Naive B cell (primary cell): ENCODE measurements at regions not wholly inside any gene's neighbourhood (a gene's known extent, or its start where the extent isn't known, plus 50 kb on each side); places are given as distances from the start of the nearest gene placed in this dataset.
"Not testable (repeated sequence)": the region's sequence is repeated elsewhere in the genome, so short reads cannot be mapped to it uniquely, and the experiment has no call there.

ENCODE experiments used
- ATAC-seq, 2 donors: fragments of 150-1000 bp; cut with Tn5 transposase; 2 replicates each; pipeline ENCODE4 v1.10.0; 2021; ENCODE audit warnings: low read depth in 2 of 2, mild to moderate bottlenecking in 2 of 2, moderate library complexity in 2 of 2
- DNase-seq: peaks from one replicate; pipeline ENCODE4 v3.0.0; 2022
- H3K27ac Mint-ChIP-seq, 6 donors: one replicate each; pipeline ENCODE4 v1.8.0; 2020 to 2022; ENCODE audit warnings: mild to moderate bottlenecking in 6 of 6, mixed read lengths in 6 of 6, moderate library complexity in 5 of 6, inconsistent platforms in 2 of 6
- H3K27me3 Mint-ChIP-seq, 3 donors: one replicate each; pipeline ENCODE4 v1.8.0; 2021 to 2022; ENCODE audit warnings: mixed read lengths in 3 of 3, mild to moderate bottlenecking in 1 of 3
- H3K36me3 Mint-ChIP-seq, 2 donors: one replicate each; pipeline ENCODE4 v1.8.0; 2020 to 2022; ENCODE audit warnings: mixed read lengths in 2 of 2, inconsistent platforms in 1 of 2, mild to moderate bottlenecking in 1 of 2
- H3K4me1 Mint-ChIP-seq, 3 donors: one replicate each; pipeline ENCODE4 v1.8.0; 2020 to 2022; ENCODE audit warnings: mixed read lengths in 3 of 3, inconsistent platforms in 1 of 3, mild to moderate bottlenecking in 1 of 3, moderate library complexity in 1 of 3
- H3K4me3 Mint-ChIP-seq, 8 donors: one replicate each; pipeline ENCODE4 v1.8.0; 2020 to 2022; ENCODE audit warnings: mild to moderate bottlenecking in 8 of 8, mixed read lengths in 8 of 8, moderate library complexity in 8 of 8, inconsistent platforms in 2 of 8
- H3K9me3 Mint-ChIP-seq, 7 donors: one replicate each; pipeline ENCODE4 v1.8.0; 2020 to 2022; ENCODE audit warnings: mixed read lengths in 7 of 7, mild to moderate bottlenecking in 5 of 7, inconsistent platforms in 2 of 7, moderate library complexity in 1 of 7

- not testable (repeated sequence) for H3K27me3 Mint-ChIP-seq, H3K4me1 Mint-ChIP-seq
Measured at GRCh38 chr2:228513480-228513879, 332.0 kb upstream of the SPHKAP start.

GRCh38 chr2:228509021-228509420 is 327.5 kb upstream of the SPHKAP start:
- Mint-ChIP-seq H3K4me1 (no peaks in the 10 kb centered on the region), H3K27ac (no peak overlapping the region), H3K36me3 (no peaks in the 10 kb centered on the region), H3K4me3 (no peak overlapping the region), H3K9me3 (peaks cover 0 to 11% (median 3%) of the 10 kb centered on the region in 7 donors), H3K27me3 (no peaks in the 10 kb centered on the region)
- ATAC-seq (no peak), DNase-seq (no peak)

More at GRCh38 chr2:228513480-228513879, 332.0 kb upstream of the SPHKAP start:
- H3K36me3 Mint-ChIP-seq, H3K4me3 Mint-ChIP-seq, DNase-seq, ATAC-seq, H3K9me3 Mint-ChIP-seq, H3K27ac Mint-ChIP-seq: not testable (repeated sequence)

- H3K36me3 Mint-ChIP-seq = no peaks in the 10 kb centered on the region
- no peaks in the 10 kb centered on the region for H3K27me3 Mint-ChIP-seq
- H3K4me1 Mint-ChIP-seq = no peaks in the 10 kb centered on the region
- no peak overlapping the region for H3K4me3 Mint-ChIP-seq
- H3K27ac Mint-ChIP-seq = no peak overlapping the region
- ATAC-seq (no peak), DNase-seq (no peak)
- H3K9me3 Mint-ChIP-seq = peaks cover 0 to 11% (median 2%) of the 10 kb centered on the region in 7 donors
Measured at GRCh38 chr2:228507870-228508269, 326.4 kb upstream of the SPHKAP start.

GRCh38 chr2:228507231-228507824 is 325.8 kb upstream of the SPHKAP start:
- no peaks in the 10 kb centered on the region for H3K4me1 Mint-ChIP-seq
- no peaks in the 10 kb centered on the region for H3K27me3 Mint-ChIP-seq
- no peak overlapping the region for H3K27ac Mint-ChIP-seq
- H3K4me3 Mint-ChIP-seq = peak overlapping the region in 1 of 8 donors; percentile 1
- ATAC-seq (no peak), DNase-seq (no peak)
- no peaks in the 10 kb centered on the region for H3K36me3 Mint-ChIP-seq
- H3K9me3 Mint-ChIP-seq = peaks cover 0 to 11% (median 2%) of the 10 kb centered on the region in 7 donors

- H3K27ac Mint-ChIP-seq = no peak overlapping the region
- no peaks in the 10 kb centered on the region for H3K36me3 Mint-ChIP-seq
- peaks cover 0 to 11% (median 6%) of the 10 kb centered on the region in 7 donors for H3K9me3 Mint-ChIP-seq
- H3K4me3 Mint-ChIP-seq = no peak overlapping the region
- no peaks in the 10 kb centered on the region for H3K27me3 Mint-ChIP-seq
- DNase-seq (no peak), ATAC-seq (no peak)
- H3K4me1 Mint-ChIP-seq = no peaks in the 10 kb centered on the region
Measured at GRCh38 chr2:228503731-228504130, 322.2 kb upstream of the SPHKAP start.

GRCh38 chr2:228493852-228494251 is 312.4 kb upstream of the SPHKAP start:
- Mint-ChIP-seq H3K36me3 (no peaks in the 10 kb centered on the region), H3K4me3 (no peak overlapping the region), H3K4me1 (no peaks in the 10 kb centered on the region), H3K9me3 (peaks cover 0 to 8% (median 0%) of the 10 kb centered on the region in 7 donors), H3K27me3 (no peaks in the 10 kb centered on the region), H3K27ac (no peak overlapping the region)
- DNase-seq = no peak
- ATAC-seq = no peak

GRCh38 chr2:228479014-228479413 is 297.5 kb upstream of the SPHKAP start:
- no peak for ATAC-seq

GRCh38 chr2:228474466-228474865 is 293.0 kb upstream of the SPHKAP start:
- ATAC-seq (no peak), DNase-seq (no peak)
- H3K4me3 Mint-ChIP-seq = no peak overlapping the region
- peaks cover 0 to 13% (median 8%) of the 10 kb centered on the region in 7 donors for H3K9me3 Mint-ChIP-seq
- H3K36me3 Mint-ChIP-seq = no peaks in the 10 kb centered on the region
- H3K27ac Mint-ChIP-seq = no peak overlapping the region
- H3K4me1 Mint-ChIP-seq = no peaks in the 10 kb centered on the region
- H3K27me3 Mint-ChIP-seq = no peaks in the 10 kb centered on the region

More at GRCh38 chr2:228479014-228479413, 297.5 kb upstream of the SPHKAP start:
- peaks cover 0 to 7% (median 4%) of the 10 kb centered on the region in 7 donors for H3K9me3 Mint-ChIP-seq
- no peak for DNase-seq
- no peaks in the 10 kb centered on the region for H3K4me1 Mint-ChIP-seq
- H3K4me3 Mint-ChIP-seq = peak overlapping the region in 1 of 8 donors; percentile 29
- no peaks in the 10 kb centered on the region for H3K36me3 Mint-ChIP-seq
- H3K27me3 Mint-ChIP-seq = no peaks in the 10 kb centered on the region
- H3K27ac Mint-ChIP-seq = no peak overlapping the region

- H3K36me3 Mint-ChIP-seq = no peaks in the 10 kb centered on the region
- H3K4me1 Mint-ChIP-seq = no peaks in the 10 kb centered on the region
- no peak for ATAC-seq
- H3K27ac Mint-ChIP-seq = no peak overlapping the region
- H3K9me3 Mint-ChIP-seq = peaks cover 5 to 31% (median 9%) of the 10 kb centered on the region in 7 donors
- no peak for DNase-seq
- H3K4me3 Mint-ChIP-seq = no peak overlapping the region
- H3K27me3 Mint-ChIP-seq = no peaks in the 10 kb centered on the region
Measured at GRCh38 chr2:228469721-228470120, 288.2 kb upstream of the SPHKAP start.

- H3K9me3 Mint-ChIP-seq = peaks cover 4 to 38% (median 16%) of the 10 kb centered on the region in 7 donors
- no peaks in the 10 kb centered on the region for H3K27me3 Mint-ChIP-seq
- no peak for ATAC-seq
- no peak overlapping the region for H3K27ac Mint-ChIP-seq
- H3K4me3 Mint-ChIP-seq = no peak overlapping the region
- DNase-seq = no peak
- no peaks in the 10 kb centered on the region for H3K36me3 Mint-ChIP-seq
- H3K4me1 Mint-ChIP-seq = no peaks in the 10 kb centered on the region
Measured at GRCh38 chr2:228466851-228467250, 285.4 kb upstream of the SPHKAP start.

- DNase-seq = no peak
- Mint-ChIP-seq H3K27me3 (no peaks in the 10 kb centered on the region), H3K36me3 (no peaks in the 10 kb centered on the region), H3K4me1 (no peaks in the 10 kb centered on the region), H3K9me3 (peaks cover 2 to 32% (median 14%) of the 10 kb centered on the region in 7 donors), H3K27ac (no peak overlapping the region), H3K4me3 (no peak overlapping the region)
- ATAC-seq = no peak
Measured at GRCh38 chr2:228465408-228465807, 283.9 kb upstream of the SPHKAP start.

GRCh38 chr2:228458364-228458763 is 276.9 kb upstream of the SPHKAP start:
- no peak for DNase-seq
- no peak overlapping the region for H3K4me3 Mint-ChIP-seq
- ATAC-seq = no peak
- no peak overlapping the region for H3K27ac Mint-ChIP-seq
- no peaks in the 10 kb centered on the region for H3K36me3 Mint-ChIP-seq
- H3K4me1 Mint-ChIP-seq = no peaks in the 10 kb centered on the region
- no peaks in the 10 kb centered on the region for H3K27me3 Mint-ChIP-seq
- H3K9me3 Mint-ChIP-seq = peaks cover 21 to 57% (median 35%) of the 10 kb centered on the region in 7 donors

GRCh38 chr2:228447266-228447915 is 265.9 kb upstream of the SPHKAP start:
- no peak for DNase-seq
- Mint-ChIP-seq H3K4me1 (no peaks in the 10 kb centered on the region), H3K4me3 (no peak overlapping the region), H3K9me3 (peaks cover 0 to 11% (median 0%) of the 10 kb centered on the region in 7 donors), H3K36me3 (no peaks in the 10 kb centered on the region), H3K27me3 (no peaks in the 10 kb centered on the region), H3K27ac (no peak overlapping the region)
- ATAC-seq = no peak

GRCh38 chr2:228446734-228447133 is 265.2 kb upstream of the SPHKAP start:
- Mint-ChIP-seq H3K27ac (no peak overlapping the region), H3K27me3 (no peaks in the 10 kb centered on the region), H3K36me3 (no peaks in the 10 kb centered on the region), H3K4me1 (no peaks in the 10 kb centered on the region), H3K9me3 (peaks cover 0 to 11% (median 2%) of the 10 kb centered on the region in 7 donors), H3K4me3 (no peak overlapping the region)
- ATAC-seq (no peak), DNase-seq (no peak)
